Gastrocnemius medialis (tissue), 4 donors: ENCODE measurements at regions not wholly inside any gene's neighbourhood (a gene's known extent, or its start where the extent isn't known, plus 50 kb on each side); places are given as distances from the start of the nearest gene placed in this dataset.

Experiments used
- CTCF ChIP-seq, 5 experiments: fragments of 450-650 bp in 3 of 5; fragments of 200-600 bp in 2 of 5; sonication (generic) in 2 of 5; IDR thresholded peaks in 4 of 5; conservative IDR thresholded peaks in 1 of 5; 1 replicate in 4 of 5; 2 replicates in 1 of 5; pipeline ENCODE4 v1.5.1; 2016 to 2019; ENCODE audit warnings: antibody characterized with exemption in 5 of 5, mild to moderate bottlenecking in 3 of 5, moderate library complexity in 3 of 5
- POLR2A ChIP-seq, 2 donors: fragments of 450-650 bp; IDR thresholded peaks; one replicate each; pipeline ENCODE4 v1.6.1; 2017; ENCODE audit warnings: antibody characterized with exemption in 2 of 2, mild to moderate bottlenecking in 2 of 2, moderate library complexity in 2 of 2

GRCh38 chr4:43337707-43338106 lies 445.2 kb downstream of the GRXCR1 start:
- TF ChIP-seq CTCF (IDR thresholded peaks at IDR 0.05 in 4 of 5, conservative IDR thresholded peaks at IDR 0.05 in 1 of 5) (no peak), POLR2A (IDR thresholded peaks at IDR 0.05) (no peak)
